Karpas-422 (cell line): ENCODE measurements at regions not wholly inside any gene's neighbourhood (a gene's known extent, or its start where the extent isn't known, plus 50 kb on each side); places are given as distances from the start of the nearest gene placed in this dataset.
"Not testable (repeated sequence)": the region's sequence is repeated elsewhere in the genome, so short reads cannot be mapped to it uniquely, and the experiment has no call there.

Source experiments
- DNase-seq: peaks from one replicate; pipeline ENCODE4 v3.0.0-alpha.2; 2015
- H2AFZ ChIP-seq: fragments of 200-600 bp; sonication (generic); 2 replicates; pipeline ENCODE4 v1.6.1; 2014; ENCODE audit warnings: antibody characterized with exemption, low read length, mixed read lengths
- H3K27ac ChIP-seq: fragments of 200-600 bp; sonication (generic); 2 replicates; pipeline ENCODE4 v1.5.1; 2014; ENCODE audit warnings: mild to moderate bottlenecking, low read length, moderate library complexity
- H3K27me3 ChIP-seq: fragments of 200-600 bp; sonication (generic); 2 replicates; pipeline ENCODE4 v1.6.1; 2014; ENCODE audit warnings: low read length, mixed read lengths
- H3K36me3 ChIP-seq: fragments of 200-600 bp; sonication (generic); 2 replicates; pipeline ENCODE4 v1.6.1; 2014; ENCODE audit warnings: low read length, mixed read lengths; ENCODE audit not compliant: insufficient read depth
- H3K4me1 ChIP-seq: fragments of 200-600 bp; sonication (generic); 2 replicates; pipeline ENCODE4 v1.6.1; 2014; ENCODE audit warnings: mild to moderate bottlenecking, low read length, mixed read lengths
- H3K4me2 ChIP-seq: fragments of 200-600 bp; sonication (generic); 2 replicates; pipeline ENCODE4 v1.6.1; 2014; ENCODE audit warnings: low read length, low read depth, mild to moderate bottlenecking; ENCODE audit not compliant: poor library complexity, severe bottlenecking
- H3K4me3 ChIP-seq: fragments of 200-600 bp; sonication (generic); 2 replicates; pipeline ENCODE4 v1.5.1; 2014; ENCODE audit warnings: mild to moderate bottlenecking, antibody characterized with exemption, low read length, mixed read lengths
- H3K79me2 ChIP-seq: fragments of 200-600 bp; sonication (generic); 2 replicates; pipeline ENCODE4 v1.6.1; 2014; ENCODE audit warnings: mild to moderate bottlenecking, low read length, mixed read lengths
- H3K9ac ChIP-seq: fragments of 200-600 bp; sonication (generic); 2 replicates; pipeline ENCODE4 v1.6.0; 2014; ENCODE audit warnings: low read length
- H3K9me2 ChIP-seq: fragments of 200-600 bp; sonication (generic), shearing (Covaris generic); replicated peaks from 2 replicates; pipeline ENCODE4 v1.6.0; 2014; ENCODE audit warnings: mild to moderate bottlenecking, low read length, moderate library complexity; ENCODE audit not compliant: insufficient read depth
- H3K9me3 ChIP-seq: fragments of 300-700, 200-600 bp; sonication (generic); 2 replicates; pipeline ENCODE4 v1.6.1; 2014; ENCODE audit warnings: low read length, mixed read lengths
- H4K20me1 ChIP-seq: fragments of 200-600 bp; sonication (generic); 2 replicates; pipeline ENCODE4 v1.6.1; 2014; ENCODE audit warnings: mild to moderate bottlenecking, antibody characterized with exemption, low read length, low read depth; ENCODE audit not compliant: insufficient read depth

DNA sequence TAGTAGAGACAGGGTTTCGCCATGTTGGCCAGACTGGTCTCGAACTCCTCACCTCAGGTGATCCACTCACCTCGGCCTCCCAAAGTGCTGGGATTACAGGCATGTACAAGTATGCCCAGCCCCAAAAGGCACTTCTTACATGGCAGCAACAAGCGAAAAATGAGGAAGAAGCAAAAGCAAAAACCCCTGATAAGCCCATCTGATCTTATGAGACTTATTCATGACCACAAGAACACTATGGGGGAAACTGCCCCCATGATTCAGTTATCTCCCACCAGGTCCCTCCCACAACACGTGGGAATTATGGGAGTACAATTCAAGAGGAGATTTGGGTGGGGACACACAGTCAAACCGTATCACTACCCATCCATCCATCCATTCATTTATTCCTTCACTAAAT is 163.0 kb upstream of the PDE7B start:
- not testable (repeated sequence) for H3K36me3 ChIP-seq, H3K79me2 ChIP-seq, H3K4me3 ChIP-seq, H3K27ac ChIP-seq, H3K4me2 ChIP-seq, H3K4me1 ChIP-seq, H4K20me1 ChIP-seq, DNase-seq, H3K27me3 ChIP-seq, H3K9me2 ChIP-seq, H2AFZ ChIP-seq, H3K9me3 ChIP-seq, H3K9ac ChIP-seq

DNA sequence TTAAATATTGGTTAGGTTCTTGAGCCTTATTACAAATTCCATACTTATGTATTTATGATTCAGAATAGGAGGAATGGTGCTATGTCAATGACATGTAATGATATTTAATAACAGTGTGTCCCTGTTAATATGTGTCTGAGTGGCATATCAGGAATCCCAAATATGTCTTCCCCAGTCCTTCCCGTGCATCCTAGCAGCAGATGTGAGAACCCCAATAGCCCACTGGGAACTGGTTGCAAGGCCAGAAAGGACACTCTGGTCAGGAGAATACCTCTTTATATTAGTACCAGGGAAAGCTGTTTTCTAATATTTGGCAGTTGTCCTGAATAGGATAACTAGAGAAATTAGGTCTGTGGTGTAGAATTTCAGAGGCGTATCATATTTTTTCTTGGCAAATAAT is 159.1 kb upstream of the PDE7B start:
- H3K4me2 ChIP-seq, result no peak overlapping the region
- H4K20me1 ChIP-seq, result no peaks in the 10 kb centered on the region

DNA sequence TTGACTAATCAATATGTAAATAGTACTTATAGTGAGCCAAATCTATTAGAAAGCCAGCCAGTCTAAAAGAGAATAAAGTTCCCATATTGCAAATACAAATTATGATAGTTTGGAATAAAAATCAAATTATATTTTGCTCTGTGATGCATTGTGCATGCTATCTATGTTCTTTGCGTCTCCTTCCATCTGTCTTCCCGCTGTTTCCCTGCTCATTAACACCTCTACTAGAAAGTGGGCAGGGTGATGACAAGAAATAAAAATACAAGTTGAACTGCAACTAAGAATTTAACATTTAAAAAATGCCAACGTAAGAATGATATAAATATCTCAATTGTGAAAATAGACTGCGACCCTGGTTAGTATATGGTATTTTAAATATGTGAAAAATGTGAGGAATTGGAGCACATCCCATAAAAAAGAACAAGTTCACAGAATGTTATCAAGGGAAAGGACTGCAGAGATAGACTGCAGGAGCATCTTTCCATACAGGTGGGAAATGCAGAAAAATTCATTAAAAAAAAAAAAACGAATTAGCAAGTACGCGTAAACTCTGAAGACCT is 157.6 kb upstream of the PDE7B start:
- Histone ChIP-seq H3K27ac (no peak overlapping the region), H3K4me1 (no peaks in the 10 kb centered on the region), H4K20me1 (no peaks in the 10 kb centered on the region), H3K4me3 (no peak overlapping the region), H3K79me2 (no peaks in the 10 kb centered on the region), H3K36me3 (no peaks in the 10 kb centered on the region), H3K9ac (no peak overlapping the region), H3K4me2 (no peak overlapping the region), H3K9me2 (no peaks in the 10 kb centered on the region), H2AFZ (no peak overlapping the region), H3K27me3 (no peaks in the 10 kb centered on the region), H3K9me3 (no peaks in the 10 kb centered on the region)
- DNase-seq, result no peak

More for the DNA sequence above, 159.1 kb upstream of the PDE7B start:
- H3K27me3 ChIP-seq, result no peaks in the 10 kb centered on the region
- H3K9ac ChIP-seq, result no peak overlapping the region
- H3K27ac ChIP-seq, result no peak overlapping the region
- H3K4me3 ChIP-seq, result no peak overlapping the region
- H3K36me3 ChIP-seq, result no peaks in the 10 kb centered on the region
- H3K4me1 ChIP-seq, result no peaks in the 10 kb centered on the region
- H3K9me2 ChIP-seq, result no peaks in the 10 kb centered on the region
- no peak for DNase-seq
- H2AFZ ChIP-seq, result no peak overlapping the region
- H3K79me2 ChIP-seq, result no peaks in the 10 kb centered on the region
- no peaks in the 10 kb centered on the region for H3K9me3 ChIP-seq

DNA sequence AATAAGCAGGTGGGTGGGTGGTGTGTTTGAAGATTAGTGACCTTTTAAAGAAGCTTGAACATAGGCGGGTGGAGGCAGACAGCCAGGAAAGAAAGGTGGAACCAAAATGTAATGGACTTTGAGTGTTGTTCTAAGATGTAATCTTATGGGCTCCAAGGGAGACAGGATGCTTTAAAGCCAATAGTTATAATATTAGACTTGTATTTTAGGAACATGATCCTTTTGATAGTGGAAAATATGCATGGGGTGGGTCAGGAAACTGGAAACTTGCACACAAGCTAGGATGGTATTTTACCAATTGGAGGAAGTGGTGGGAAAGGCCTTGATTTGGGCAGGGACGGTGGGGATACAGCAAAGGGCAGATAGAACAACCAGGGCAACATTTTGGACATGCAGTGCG is 151.8 kb upstream of the PDE7B start:
- no peaks in the 10 kb centered on the region for H4K20me1 ChIP-seq
- no peak overlapping the region for H3K27ac ChIP-seq
- no peak overlapping the region for H2AFZ ChIP-seq
- no peaks in the 10 kb centered on the region for H3K9me3 ChIP-seq
- H3K9ac ChIP-seq, result no peak overlapping the region
- no peaks in the 10 kb centered on the region for H3K9me2 ChIP-seq
- no peaks in the 10 kb centered on the region for H3K4me1 ChIP-seq
- no peaks in the 10 kb centered on the region for H3K79me2 ChIP-seq
- no peak for DNase-seq
- H3K4me3 ChIP-seq, result no peak overlapping the region
- no peaks in the 10 kb centered on the region for H3K27me3 ChIP-seq
- no peaks in the 10 kb centered on the region for H3K36me3 ChIP-seq
- H3K4me2 ChIP-seq, result no peak overlapping the region

DNA sequence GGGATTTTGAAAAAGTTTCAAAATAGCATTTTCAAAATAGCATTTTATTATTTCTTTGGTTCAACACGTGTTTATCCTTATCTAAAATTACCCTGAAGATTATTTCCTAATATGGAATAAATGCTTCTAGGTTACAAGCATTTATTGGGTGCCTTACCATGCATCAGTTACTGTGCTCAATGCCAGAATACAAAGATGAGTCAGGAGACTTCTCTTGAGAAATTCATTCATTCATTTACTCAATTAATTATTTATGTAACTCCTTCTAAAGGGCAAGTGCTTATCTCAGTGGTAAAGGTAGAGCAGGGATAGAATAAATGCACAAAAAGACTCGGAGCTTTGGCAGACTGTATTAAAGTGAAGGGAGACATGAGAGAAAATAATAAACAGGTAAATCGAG is 150.1 kb upstream of the PDE7B start:
- H3K9ac ChIP-seq, result no peak overlapping the region
- H3K9me3 ChIP-seq, result no peaks in the 10 kb centered on the region
- H3K4me1 ChIP-seq, result no peaks in the 10 kb centered on the region
- H3K9me2 ChIP-seq, result no peaks in the 10 kb centered on the region
- H2AFZ ChIP-seq, result no peak overlapping the region
- no peaks in the 10 kb centered on the region for H3K79me2 ChIP-seq
- no peak overlapping the region for H3K4me3 ChIP-seq
- DNase-seq, result no peak
- H3K27ac ChIP-seq, result no peak overlapping the region
- no peaks in the 10 kb centered on the region for H4K20me1 ChIP-seq
- H3K4me2 ChIP-seq, result no peak overlapping the region
- no peaks in the 10 kb centered on the region for H3K27me3 ChIP-seq
- no peaks in the 10 kb centered on the region for H3K36me3 ChIP-seq

DNA sequence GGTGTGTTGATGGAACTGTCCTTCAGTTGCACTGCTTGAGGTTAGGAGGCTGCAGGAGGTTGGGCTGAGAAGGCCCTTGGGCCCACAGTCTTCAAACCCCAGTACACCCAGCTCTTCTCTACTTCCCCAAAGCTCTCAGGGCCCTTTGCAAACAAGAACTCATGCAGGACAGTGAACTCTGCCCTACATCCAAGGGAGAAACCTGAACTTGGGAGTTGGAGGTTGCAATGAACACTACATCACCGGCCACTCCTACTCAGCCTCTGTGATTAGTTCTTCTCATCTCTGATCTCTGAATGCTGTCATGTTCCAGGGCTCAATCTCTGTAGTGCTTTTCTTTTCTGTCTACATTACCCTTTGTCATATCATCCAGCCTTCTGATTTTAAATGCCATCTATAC is 148.5 kb upstream of the PDE7B start:
- Histone ChIP-seq H3K4me1 (no peaks in the 10 kb centered on the region), H3K79me2 (no peaks in the 10 kb centered on the region), H3K36me3 (no peaks in the 10 kb centered on the region), H3K4me3 (no peak overlapping the region), H3K9me3 (no peaks in the 10 kb centered on the region), H3K9ac (no peak overlapping the region), H3K9me2 (no peaks in the 10 kb centered on the region), H3K27me3 (no peaks in the 10 kb centered on the region), H4K20me1 (no peaks in the 10 kb centered on the region), H2AFZ (no peak overlapping the region), H3K27ac (no peak overlapping the region), H3K4me2 (no peak overlapping the region)
- no peak for DNase-seq

DNA sequence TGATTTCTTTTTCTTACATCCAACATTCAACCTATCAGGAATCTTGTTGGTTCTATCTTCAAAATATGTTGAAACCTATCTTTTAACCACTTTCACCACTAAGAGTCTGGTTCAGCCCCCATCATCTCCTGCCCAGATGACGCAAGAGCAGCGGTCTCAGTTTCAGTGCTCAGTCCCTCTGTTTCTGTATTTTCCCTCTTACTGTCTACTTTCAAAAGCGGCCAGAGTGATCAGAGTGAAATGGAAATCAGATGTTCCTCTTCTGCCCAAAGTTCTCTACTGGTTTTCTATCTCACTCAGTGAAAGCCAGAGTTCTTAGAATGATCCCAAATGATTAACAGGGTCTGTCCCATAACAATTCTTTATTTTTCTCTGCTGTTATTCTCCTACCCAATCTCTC is 147.9 kb upstream of the PDE7B start:
- no peak overlapping the region for H3K4me2 ChIP-seq
- H3K9ac ChIP-seq, result no peak overlapping the region
- H3K27ac ChIP-seq, result no peak overlapping the region
- no peaks in the 10 kb centered on the region for H3K9me3 ChIP-seq
- H4K20me1 ChIP-seq, result no peaks in the 10 kb centered on the region
- no peaks in the 10 kb centered on the region for H3K36me3 ChIP-seq
- no peak for DNase-seq
- no peak overlapping the region for H3K4me3 ChIP-seq
- no peak overlapping the region for H2AFZ ChIP-seq
- H3K79me2 ChIP-seq, result no peaks in the 10 kb centered on the region
- H3K9me2 ChIP-seq, result no peaks in the 10 kb centered on the region
- H3K4me1 ChIP-seq, result no peaks in the 10 kb centered on the region
- no peaks in the 10 kb centered on the region for H3K27me3 ChIP-seq

DNA sequence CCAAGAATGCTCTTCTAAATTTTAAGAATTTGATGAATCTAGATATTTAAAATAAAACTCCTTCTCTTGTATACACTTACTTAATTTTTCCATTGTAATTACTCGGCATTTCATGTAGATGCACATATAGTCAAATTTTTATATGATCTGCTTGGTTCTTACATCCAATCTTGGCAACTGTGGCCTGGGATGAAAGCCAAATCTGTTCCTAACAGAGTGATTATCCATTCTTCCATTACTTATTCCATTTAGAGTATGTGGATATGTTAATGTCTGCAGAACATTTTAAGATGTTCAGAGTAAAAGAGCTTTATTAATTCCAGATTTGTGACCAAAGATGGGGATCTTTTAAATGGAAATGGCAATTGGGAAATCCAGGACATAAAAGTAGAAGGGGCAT is 144.1 kb upstream of the PDE7B start:
- Histone ChIP-seq H3K9ac (no peak overlapping the region), H3K36me3 (no peaks in the 10 kb centered on the region), H3K9me3 (no peaks in the 10 kb centered on the region), H4K20me1 (no peaks in the 10 kb centered on the region), H3K9me2 (no peaks in the 10 kb centered on the region), H3K27me3 (no peaks in the 10 kb centered on the region), H3K4me2 (no peak overlapping the region), H3K4me3 (no peak overlapping the region), H3K79me2 (no peaks in the 10 kb centered on the region), H2AFZ (no peak overlapping the region), H3K27ac (no peak overlapping the region), H3K4me1 (no peaks in the 10 kb centered on the region)
- no peak for DNase-seq

DNA sequence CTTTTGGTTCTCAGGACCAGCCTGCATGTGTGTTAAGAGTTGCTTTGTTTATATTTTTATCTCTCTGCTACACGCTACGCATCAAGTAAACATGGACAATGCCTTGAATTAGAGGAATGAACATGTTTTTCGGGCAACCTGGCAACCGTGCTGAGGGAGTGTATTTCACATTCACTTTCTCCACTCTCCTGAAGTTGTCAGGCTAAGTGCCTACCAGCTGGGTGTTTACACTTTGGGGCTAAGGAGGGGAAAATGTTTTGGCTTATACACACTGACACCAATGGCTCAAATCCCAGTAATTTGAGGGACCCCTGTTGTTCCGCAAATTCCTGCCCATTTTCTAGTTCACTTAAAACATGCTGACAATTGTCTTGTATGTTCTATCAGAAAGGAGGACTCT is 141.5 kb upstream of the PDE7B start:
- Histone ChIP-seq H3K4me3 (no peak overlapping the region), H3K9me2 (no peaks in the 10 kb centered on the region), H3K27me3 (no peaks in the 10 kb centered on the region), H3K79me2 (no peaks in the 10 kb centered on the region), H3K27ac (no peak overlapping the region), H3K9me3 (no peaks in the 10 kb centered on the region), H3K4me2 (no peak overlapping the region), H4K20me1 (no peaks in the 10 kb centered on the region), H3K4me1 (no peaks in the 10 kb centered on the region), H3K9ac (no peak overlapping the region), H2AFZ (no peak overlapping the region), H3K36me3 (no peaks in the 10 kb centered on the region)
- DNase-seq, result no peak
